Endothelial cell of umbilical vein (primary cell): ENCODE measurements at regions not wholly inside any gene's neighbourhood (a gene's known extent, or its start where the extent isn't known, plus 50 kb on each side); places are given as distances from the start of the nearest gene placed in this dataset.

ENCODE experiments used
- BruUV-seq: library from RNA; stranded (reverse); fragments of 400-500 nt; replicated peaks from 2 replicates; lab custom pipeline; 2021; lab: Mats Ljungman, UMichigan
- CTCF ChIA-PET: fragments of 300-600, 350-600 bp; sonication (Branson Sonifier 250); formaldehyde crosslinking; loops from one replicate; lab custom pipeline; 2021; ENCODE audit warnings: antibody characterized with exemption, inconsistent platforms; lab: Charles Lee
- POLR2A ChIA-PET: fragments of 300-600, 350-600 bp; sonication (Branson Sonifier 250); formaldehyde crosslinking; loops from one replicate; lab custom pipeline; 2021; ENCODE audit warnings: antibody characterized with exemption, inconsistent platforms; lab: Charles Lee
- DNase-seq: peaks from one replicate; pipeline ENCODE4 v3.0.0-alpha.2; 2011; ENCODE audit warnings: low read depth, low spot score
- FAIRE-seq: peaks from 2 replicates; lab custom pipeline; 2011; peaks lifted over from hg19 to GRCh38; lab: Jason Lieb, UNC
- H2AFZ ChIP-seq: 2 replicates; pipeline ENCODE4 v1.6.0; 2012; ENCODE audit warnings: low read depth, low read length, control low read depth, inconsistent platforms
- H3K27ac ChIP-seq: 2 replicates; pipeline ENCODE4 v1.5.1; 2011; ENCODE audit warnings: low read depth, mild to moderate bottlenecking, control low read depth, low read length, moderate library complexity; ENCODE audit not compliant: insufficient read depth
- H3K27me3 ChIP-seq, 2 experiments: 2 replicates each; pipeline versions ENCODE4 v1.6.0 to v1.6.1; 2011; ENCODE audit warnings: low read length in 2 of 2, mixed read lengths in 1 of 2; ENCODE audit not compliant: control insufficient read depth in 2 of 2, insufficient read depth in 2 of 2
- H3K36me3 ChIP-seq, 2 experiments: 2 replicates in 1 of 2; 3 replicates in 1 of 2; pipeline ENCODE4 v1.5.1; 2011; ENCODE audit warnings: low read length in 2 of 2, mild to moderate bottlenecking in 1 of 2, moderate library complexity in 1 of 2; ENCODE audit not compliant: control insufficient read depth in 2 of 2, insufficient read depth in 2 of 2; ENCODE audit errors: extremely low read depth in 1 of 2
- H3K4me1 ChIP-seq: 3 replicates; pipeline ENCODE4 v1.5.1; 2011; ENCODE audit warnings: mild to moderate bottlenecking, low read length; ENCODE audit not compliant: control insufficient read depth, insufficient read depth; ENCODE audit errors: extremely low read depth
- H3K4me2 ChIP-seq: 2 replicates; pipeline ENCODE4 v1.6.1; 2011; ENCODE audit warnings: low read length, control low read depth, mixed read lengths; ENCODE audit not compliant: insufficient read depth
- H3K4me3 ChIP-seq, 3 experiments: fragments of 200-600 bp in 1 of 3; sonication (generic), shearing (Covaris generic) in 1 of 3; replicated peaks in 1 of 3; 2 replicates each; pipeline ENCODE4 v1.5.1; 2011 to 2016; ENCODE audit warnings: control low read depth in 3 of 3, low read length in 3 of 3, mild to moderate bottlenecking in 2 of 3, inconsistent platforms in 1 of 3, low read depth in 1 of 3, moderate library complexity in 1 of 3; ENCODE audit not compliant: insufficient read depth in 1 of 3
- H3K79me2 ChIP-seq: 2 replicates; pipeline ENCODE4 v1.6.0; 2012; ENCODE audit warnings: low read length, inconsistent platforms; ENCODE audit not compliant: control insufficient read depth, insufficient read depth
- H3K9ac ChIP-seq: replicated peaks from 2 replicates; pipeline ENCODE3; 2011; ENCODE audit warnings: low read length, control low read depth; ENCODE audit not compliant: insufficient read depth; ENCODE audit errors: extremely low read depth
- H3K9me1 ChIP-seq: replicated peaks from 3 replicates; pipeline ENCODE4 v1.6.0; 2011; ENCODE audit warnings: mild to moderate bottlenecking, low read length; ENCODE audit not compliant: control insufficient read depth, insufficient read depth; ENCODE audit errors: extremely low read depth
- H3K9me3 ChIP-seq: replicated peaks from 2 replicates; pipeline ENCODE4 v1.5.1; 2012; ENCODE audit warnings: low read length, inconsistent platforms; ENCODE audit not compliant: control insufficient read depth, insufficient read depth
- H4K20me1 ChIP-seq: replicated peaks from 2 replicates; pipeline ENCODE3; 2011; ENCODE audit warnings: mild to moderate bottlenecking, low read length; ENCODE audit not compliant: control insufficient read depth, insufficient read depth; ENCODE audit errors: extremely low read depth
- EZH2 ChIP-seq: IDR thresholded peaks from 2 replicates; pipeline ENCODE4 v1.6.1; 2012; ENCODE audit warnings: borderline replicate concordance, low read depth, mild to moderate bottlenecking, moderate library complexity, low read length, inconsistent platforms; ENCODE audit not compliant: severe bottlenecking
- FOS ChIP-seq: IDR thresholded peaks from 2 replicates; pipeline ENCODE4 v1.6.1; 2011; ENCODE audit warnings: mild to moderate bottlenecking, low read length, moderate library complexity, borderline replicate concordance; ENCODE audit not compliant: insufficient read depth
- GATA2 ChIP-seq: IDR thresholded peaks from 2 replicates; pipeline ENCODE4 v1.7.0; 2011; ENCODE audit warnings: low read depth, mild to moderate bottlenecking, moderate library complexity, mixed read lengths, low read length; ENCODE audit not compliant: insufficient read length, insufficient read depth
- JUN ChIP-seq: IDR thresholded peaks from 2 replicates; pipeline ENCODE4 v1.6.1; 2011; ENCODE audit warnings: borderline replicate concordance, low read depth; ENCODE audit not compliant: insufficient read length, insufficient read depth
- MYC ChIP-seq: IDR thresholded peaks from one replicate; pipeline ENCODE4 v1.6.1; 2011; ENCODE audit warnings: mild to moderate bottlenecking, low read depth, low read length
- POLR2A ChIP-seq: IDR thresholded peaks from 2 replicates; pipeline ENCODE4 v1.6.1; 2012; ENCODE audit warnings: low read depth, mild to moderate bottlenecking, control low read depth, low read length
- POLR2AphosphoS5 ChIP-seq: IDR thresholded peaks from 2 replicates; pipeline ENCODE4 v1.6.1; 2012; ENCODE audit warnings: low read depth, mild to moderate bottlenecking, control low read depth, low read length, moderate library complexity; ENCODE audit not compliant: insufficient read depth
- dilution Hi-C: fragments of 300-500 bp; cut with MboI; formaldehyde crosslinking; loops from one replicate; pipeline ENCODE4 v1.15.0; 2019; ENCODE audit warnings: low sequenced_read_pairs; ENCODE audit not compliant: extremely low pct_ligation_motif_present
- intact Hi-C: fragments of 100-400 bp; cut with micrococcal nuclease; formaldehyde crosslinking; loops from one replicate; pipeline ENCODE4 v1.10.0; 2022
- TF ChIP-seq, protein P1 (sequence below): IDR thresholded peaks from 2 replicates; pipeline ENCODE4 v1.6.1; 2011; ENCODE audit not compliant: insufficient read depth, insufficient read length
- TF ChIP-seq, protein P2 (sequence below), 2 donors: IDR thresholded peaks; 1 replicate in 1 of 2; 2 replicates in 1 of 2; pipeline ENCODE4 v1.5.1; 2011; ENCODE audit warnings: low read length in 2 of 2, mild to moderate bottlenecking in 2 of 2, moderate library complexity in 2 of 2, control low read depth in 1 of 2, inconsistent platforms in 1 of 2, low read depth in 1 of 2; ENCODE audit not compliant: insufficient read depth in 1 of 2; ENCODE audit errors: extremely low read depth in 1 of 2

DNA sequence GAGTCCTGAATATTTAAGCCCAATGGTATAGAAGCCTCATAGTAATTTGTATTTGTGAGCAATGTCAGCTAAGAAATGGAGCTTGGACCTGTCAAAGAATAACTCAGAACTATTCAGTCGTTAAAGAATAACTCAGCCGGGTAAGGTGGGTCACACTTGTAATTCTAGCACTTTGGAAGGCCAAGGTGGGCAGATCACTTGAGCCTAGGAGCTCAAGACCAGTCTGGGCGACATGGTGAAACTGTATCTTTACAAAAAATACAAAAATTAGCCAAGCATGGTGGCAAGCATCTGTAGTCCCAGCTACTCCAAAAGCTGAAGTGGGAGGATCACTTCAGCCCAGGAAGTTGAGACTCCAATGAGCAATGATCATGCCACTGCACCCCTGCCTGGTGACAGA, 1526.5 kb downstream of the LRRC4C start:
- POLR2A ChIA-PET = no interaction called here

More for the DNA sequence above, 1526.5 kb downstream of the LRRC4C start:
- Histone ChIP-seq H4K20me1 (no peaks in the 10 kb centered on the region), H2AFZ (no peak overlapping the region), H3K27ac (no peak overlapping the region), H3K36me3 (no peaks in the 10 kb centered on the region), H3K4me1 (no peaks in the 10 kb centered on the region), H3K9me3 (peaks cover 6% of the 10 kb centered on the region), H3K79me2 (no peaks in the 10 kb centered on the region), H3K9me1 (no peaks in the 10 kb centered on the region), H3K9ac (no peak overlapping the region), H3K4me2 (no peak overlapping the region), H3K27me3 (no peaks in the 10 kb centered on the region), H3K4me3 (no peak overlapping the region)
- DNase-seq (no peak), FAIRE-seq (no peak)
- TF ChIP-seq EZH2 (no peak), POLR2AphosphoS5 (no peak), JUN (no peak), POLR2A (no peak), MYC (no peak), FOS (no peak), GATA2 (no peak)
- TF ChIP-seq, protein P1, sequence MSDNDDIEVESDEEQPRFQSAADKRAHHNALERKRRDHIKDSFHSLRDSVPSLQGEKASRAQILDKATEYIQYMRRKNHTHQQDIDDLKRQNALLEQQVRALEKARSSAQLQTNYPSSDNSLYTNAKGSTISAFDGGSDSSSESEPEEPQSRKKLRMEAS = no peak
- TF ChIP-seq, protein P2, sequence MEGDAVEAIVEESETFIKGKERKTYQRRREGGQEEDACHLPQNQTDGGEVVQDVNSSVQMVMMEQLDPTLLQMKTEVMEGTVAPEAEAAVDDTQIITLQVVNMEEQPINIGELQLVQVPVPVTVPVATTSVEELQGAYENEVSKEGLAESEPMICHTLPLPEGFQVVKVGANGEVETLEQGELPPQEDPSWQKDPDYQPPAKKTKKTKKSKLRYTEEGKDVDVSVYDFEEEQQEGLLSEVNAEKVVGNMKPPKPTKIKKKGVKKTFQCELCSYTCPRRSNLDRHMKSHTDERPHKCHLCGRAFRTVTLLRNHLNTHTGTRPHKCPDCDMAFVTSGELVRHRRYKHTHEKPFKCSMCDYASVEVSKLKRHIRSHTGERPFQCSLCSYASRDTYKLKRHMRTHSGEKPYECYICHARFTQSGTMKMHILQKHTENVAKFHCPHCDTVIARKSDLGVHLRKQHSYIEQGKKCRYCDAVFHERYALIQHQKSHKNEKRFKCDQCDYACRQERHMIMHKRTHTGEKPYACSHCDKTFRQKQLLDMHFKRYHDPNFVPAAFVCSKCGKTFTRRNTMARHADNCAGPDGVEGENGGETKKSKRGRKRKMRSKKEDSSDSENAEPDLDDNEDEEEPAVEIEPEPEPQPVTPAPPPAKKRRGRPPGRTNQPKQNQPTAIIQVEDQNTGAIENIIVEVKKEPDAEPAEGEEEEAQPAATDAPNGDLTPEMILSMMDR (IDR thresholded peaks at IDR 0.05; ENCODE audit: extremely low read depth in 1 of 2, insufficient read depth in 1 of 2, low read depth in 1 of 2, low read length in 2 of 2) = no peak
- CTCF ChIA-PET = no interaction called here
- BruUV-seq = no TSS peak
- dilution Hi-C loops = no loop called here
- intact Hi-C loops = no loop called here
